ENCODE measurements at regions not wholly inside any gene's neighbourhood (a gene's known extent, or its start where the extent isn't known, plus 50 kb on each side); places are given as distances from the start of the nearest gene placed in this dataset.

- TF ChIP-seq, protein P1, sequence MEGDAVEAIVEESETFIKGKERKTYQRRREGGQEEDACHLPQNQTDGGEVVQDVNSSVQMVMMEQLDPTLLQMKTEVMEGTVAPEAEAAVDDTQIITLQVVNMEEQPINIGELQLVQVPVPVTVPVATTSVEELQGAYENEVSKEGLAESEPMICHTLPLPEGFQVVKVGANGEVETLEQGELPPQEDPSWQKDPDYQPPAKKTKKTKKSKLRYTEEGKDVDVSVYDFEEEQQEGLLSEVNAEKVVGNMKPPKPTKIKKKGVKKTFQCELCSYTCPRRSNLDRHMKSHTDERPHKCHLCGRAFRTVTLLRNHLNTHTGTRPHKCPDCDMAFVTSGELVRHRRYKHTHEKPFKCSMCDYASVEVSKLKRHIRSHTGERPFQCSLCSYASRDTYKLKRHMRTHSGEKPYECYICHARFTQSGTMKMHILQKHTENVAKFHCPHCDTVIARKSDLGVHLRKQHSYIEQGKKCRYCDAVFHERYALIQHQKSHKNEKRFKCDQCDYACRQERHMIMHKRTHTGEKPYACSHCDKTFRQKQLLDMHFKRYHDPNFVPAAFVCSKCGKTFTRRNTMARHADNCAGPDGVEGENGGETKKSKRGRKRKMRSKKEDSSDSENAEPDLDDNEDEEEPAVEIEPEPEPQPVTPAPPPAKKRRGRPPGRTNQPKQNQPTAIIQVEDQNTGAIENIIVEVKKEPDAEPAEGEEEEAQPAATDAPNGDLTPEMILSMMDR (IDR thresholded peaks at IDR 0.05 in 8 of 11, conservative IDR thresholded peaks at IDR 0.05 in 3 of 11), result no peak
- no peak for TF ChIP-seq POLR2A (IDR thresholded peaks at IDR 0.05)
These were observed 1072.6 kb upstream of the PIK3C3 start for GRCh38 chr18:40882468-40882867.
